ENCODE measurements at regions not wholly inside any gene's neighbourhood (a gene's known extent, or its start where the extent isn't known, plus 50 kb on each side); places are given as distances from the start of the nearest gene placed in this dataset.

- ATAC-seq (replicated peaks) = no peak
- Mint-ChIP-seq H3K27me3 (no peaks in the 10 kb centered on the region), H3K4me1 (no peaks in the 10 kb centered on the region), H3K9me3 (peaks cover 10% of the 10 kb centered on the region), H3K36me3 (ENCODE audit: low read depth) (no peaks in the 10 kb centered on the region), H3K4me3 (no peak overlapping the region), H3K27ac (no peak overlapping the region)
These were observed 2222.5 kb downstream of the LRRC4C start for GRCh38 chr11:39236916-39237315.

GRCh38 chr11:39221550-39222138 lies 2237.8 kb downstream of the LRRC4C start:
- H3K27me3 Mint-ChIP-seq = no peaks in the 10 kb centered on the region
- H3K4me1 Mint-ChIP-seq = no peaks in the 10 kb centered on the region
- H3K4me3 Mint-ChIP-seq = no peak overlapping the region
- no peak overlapping the region for H3K27ac Mint-ChIP-seq
- peaks cover 14% of the 10 kb centered on the region for H3K9me3 Mint-ChIP-seq
- no peaks in the 10 kb centered on the region for H3K36me3 Mint-ChIP-seq (ENCODE audit: low read depth)
- ATAC-seq (replicated peaks) = no peak

- Mint-ChIP-seq H3K36me3 (ENCODE audit: low read depth) (no peaks in the 10 kb centered on the region), H3K27ac (no peak overlapping the region), H3K4me1 (no peaks in the 10 kb centered on the region), H3K4me3 (no peak overlapping the region), H3K27me3 (no peaks in the 10 kb centered on the region), H3K9me3 (peaks cover 17% of the 10 kb centered on the region)
- ATAC-seq (replicated peaks) = no peak
These were observed 2238.8 kb downstream of the LRRC4C start for GRCh38 chr11:39220501-39221230.

GRCh38 chr11:39220069-39220468 lies 2239.4 kb downstream of the LRRC4C start:
- H3K27me3 Mint-ChIP-seq = no peaks in the 10 kb centered on the region
- no peaks in the 10 kb centered on the region for H3K4me1 Mint-ChIP-seq
- no peak overlapping the region for H3K4me3 Mint-ChIP-seq
- no peak overlapping the region for H3K27ac Mint-ChIP-seq
- H3K9me3 Mint-ChIP-seq = peaks cover 17% of the 10 kb centered on the region
- ATAC-seq (replicated peaks) = no peak
- no peaks in the 10 kb centered on the region for H3K36me3 Mint-ChIP-seq (ENCODE audit: low read depth)

- Mint-ChIP-seq H3K4me1 (no peaks in the 10 kb centered on the region), H3K27me3 (no peaks in the 10 kb centered on the region), H3K36me3 (ENCODE audit: low read depth) (no peaks in the 10 kb centered on the region), H3K4me3 (no peak overlapping the region), H3K9me3 (peaks cover 3% of the 10 kb centered on the region), H3K27ac (no peak overlapping the region)
- ATAC-seq (replicated peaks) = no peak
These were observed 2249.5 kb downstream of the LRRC4C start for GRCh38 chr11:39209981-39210380.

- Mint-ChIP-seq H3K36me3 (ENCODE audit: low read depth) (no peaks in the 10 kb centered on the region), H3K4me1 (no peaks in the 10 kb centered on the region), H3K9me3 (no peaks in the 10 kb centered on the region)
These were observed 2254.0 kb downstream of the LRRC4C start for GRCh38 chr11:39205236-39205995.

GRCh38 chr11:39192671-39193070 lies 2266.8 kb downstream of the LRRC4C start:
- H3K27ac Mint-ChIP-seq = no peak overlapping the region
- H3K4me1 Mint-ChIP-seq = no peaks in the 10 kb centered on the region
- H3K4me3 Mint-ChIP-seq = no peak overlapping the region
- ATAC-seq (replicated peaks) = no peak
- no peaks in the 10 kb centered on the region for H3K36me3 Mint-ChIP-seq (ENCODE audit: low read depth)
- H3K27me3 Mint-ChIP-seq = no peaks in the 10 kb centered on the region
- H3K9me3 Mint-ChIP-seq = peaks cover 5% of the 10 kb centered on the region

More at GRCh38 chr11:39205236-39205995, 2254.0 kb downstream of the LRRC4C start:
- no peak overlapping the region for H3K4me3 Mint-ChIP-seq
- H3K27ac Mint-ChIP-seq = no peak overlapping the region
- no peak for ATAC-seq (replicated peaks)
- H3K27me3 Mint-ChIP-seq = no peaks in the 10 kb centered on the region

- Mint-ChIP-seq H3K36me3 (ENCODE audit: low read depth) (no peaks in the 10 kb centered on the region), H3K27me3 (no peaks in the 10 kb centered on the region), H3K4me1 (no peaks in the 10 kb centered on the region), H3K4me3 (no peak overlapping the region), H3K9me3 (peaks cover 10% of the 10 kb centered on the region), H3K27ac (no peak overlapping the region)
- no peak for ATAC-seq (replicated peaks)
These were observed 2268.7 kb downstream of the LRRC4C start for GRCh38 chr11:39190751-39191150.

GRCh38 chr11:39177678-39178077 lies 2281.8 kb downstream of the LRRC4C start:
- H3K27ac Mint-ChIP-seq = no peak overlapping the region
- no peaks in the 10 kb centered on the region for H3K4me1 Mint-ChIP-seq
- no peaks in the 10 kb centered on the region for H3K36me3 Mint-ChIP-seq (ENCODE audit: low read depth)
- H3K27me3 Mint-ChIP-seq = no peaks in the 10 kb centered on the region
- H3K9me3 Mint-ChIP-seq = peaks cover 4% of the 10 kb centered on the region
- ATAC-seq (replicated peaks) = no peak
- H3K4me3 Mint-ChIP-seq = no peak overlapping the region

- H3K36me3 Mint-ChIP-seq (ENCODE audit: low read depth) = no peaks in the 10 kb centered on the region
These were observed 2284.5 kb downstream of the LRRC4C start for GRCh38 chr11:39174965-39175364.

GRCh38 chr11:39174196-39174595 lies 2285.3 kb downstream of the LRRC4C start:
- Mint-ChIP-seq H3K27ac (no peak overlapping the region), H3K27me3 (no peaks in the 10 kb centered on the region), H3K36me3 (ENCODE audit: low read depth) (no peaks in the 10 kb centered on the region), H3K4me1 (no peaks in the 10 kb centered on the region), H3K4me3 (no peak overlapping the region), H3K9me3 (peaks cover 7% of the 10 kb centered on the region)
- no peak for ATAC-seq (replicated peaks)

More at GRCh38 chr11:39174965-39175364, 2284.5 kb downstream of the LRRC4C start:
- no peaks in the 10 kb centered on the region for H3K27me3 Mint-ChIP-seq
- no peak overlapping the region for H3K4me3 Mint-ChIP-seq
- H3K27ac Mint-ChIP-seq = no peak overlapping the region
- no peaks in the 10 kb centered on the region for H3K4me1 Mint-ChIP-seq
- peaks cover 7% of the 10 kb centered on the region for H3K9me3 Mint-ChIP-seq
- ATAC-seq (replicated peaks) = no peak

- no peaks in the 10 kb centered on the region for H3K27me3 Mint-ChIP-seq
- H3K4me3 Mint-ChIP-seq = no peak overlapping the region
- H3K27ac Mint-ChIP-seq = no peak overlapping the region
- no peaks in the 10 kb centered on the region for H3K36me3 Mint-ChIP-seq (ENCODE audit: low read depth)
- no peaks in the 10 kb centered on the region for H3K9me3 Mint-ChIP-seq
- no peaks in the 10 kb centered on the region for H3K4me1 Mint-ChIP-seq
- ATAC-seq (replicated peaks) = no peak
These were observed 2294.4 kb downstream of the LRRC4C start for GRCh38 chr11:39165021-39165420.

GRCh38 chr11:39149214-39149613 lies 2310.2 kb downstream of the LRRC4C start:
- H3K9me3 Mint-ChIP-seq = peaks cover 11% of the 10 kb centered on the region
- ATAC-seq (replicated peaks) = no peak
- H3K27ac Mint-ChIP-seq = no peak overlapping the region
- no peaks in the 10 kb centered on the region for H3K36me3 Mint-ChIP-seq (ENCODE audit: low read depth)
- H3K27me3 Mint-ChIP-seq = no peaks in the 10 kb centered on the region
- H3K4me3 Mint-ChIP-seq = no peak overlapping the region
- no peaks in the 10 kb centered on the region for H3K4me1 Mint-ChIP-seq

GRCh38 chr11:39145346-39145745 lies 2314.1 kb downstream of the LRRC4C start:
- Mint-ChIP-seq H3K4me3 (no peak overlapping the region), H3K4me1 (no peaks in the 10 kb centered on the region), H3K27me3 (no peaks in the 10 kb centered on the region), H3K36me3 (ENCODE audit: low read depth) (no peaks in the 10 kb centered on the region), H3K9me3 (peaks cover 11% of the 10 kb centered on the region), H3K27ac (no peak overlapping the region)
- ATAC-seq (replicated peaks) = no peak

All from activated T-helper 17 cell treated with anti-CD3 and anti-CD28 coated beads, Interleukin-2, amount 50 U/mL, for 72 hours (primary cell).